H9 (cell line): ENCODE measurements at regions not wholly inside any gene's neighbourhood (a gene's known extent, or its start where the extent isn't known, plus 50 kb on each side); places are given as distances from the start of the nearest gene placed in this dataset.

Source experiments
- DNase-seq: peaks from one replicate; pipeline ENCODE4 v3.0.0-alpha.2; 2017
- H2AFZ ChIP-seq: one replicate; pipeline ENCODE4 v1.6.1; 2013; ENCODE audit warnings: mild to moderate bottlenecking, low read length, control low read depth, moderate library complexity
- H2AK5ac ChIP-seq: 2 replicates; pipeline ENCODE4 v1.6.1; 2013; ENCODE audit warnings: low read length, control low read depth, mixed read lengths; ENCODE audit not compliant: insufficient read length
- H2BK120ac ChIP-seq: one replicate; pipeline ENCODE4 v1.6.1; 2013; ENCODE audit warnings: low read depth, mild to moderate bottlenecking, low read length, control low read depth, inconsistent platforms; ENCODE audit not compliant: poor library complexity, severe bottlenecking
- H2BK12ac ChIP-seq: 2 replicates; pipeline ENCODE4 v1.6.1; 2013; ENCODE audit warnings: low read length, control low read depth, mixed read lengths, low read depth; ENCODE audit not compliant: insufficient read length
- H2BK15ac ChIP-seq: 2 replicates; pipeline ENCODE4 v1.6.1; 2013; ENCODE audit warnings: low read depth, low read length, control low read depth
- H2BK20ac ChIP-seq: one replicate; pipeline ENCODE4 v1.6.1; 2013; ENCODE audit warnings: low read depth, mild to moderate bottlenecking, low read length, control low read depth, inconsistent platforms; ENCODE audit not compliant: poor library complexity, severe bottlenecking
- H2BK5ac ChIP-seq: 2 replicates; pipeline ENCODE4 v1.6.1; 2013; ENCODE audit warnings: low read length, control low read depth, mixed read lengths; ENCODE audit not compliant: insufficient read length
- H3K14ac ChIP-seq: 2 replicates; pipeline ENCODE4 v1.6.1; 2013; ENCODE audit warnings: low read length, control low read depth; ENCODE audit not compliant: insufficient read depth
- H3K18ac ChIP-seq: 2 replicates; pipeline ENCODE4 v1.6.1; 2013; ENCODE audit warnings: low read depth, mild to moderate bottlenecking, mixed read lengths, low read length, control low read depth; ENCODE audit not compliant: insufficient read length
- H3K23ac ChIP-seq: 2 replicates; pipeline ENCODE4 v1.6.1; 2013; ENCODE audit warnings: low read length, control low read depth, mixed read lengths, low read depth; ENCODE audit not compliant: insufficient read length
- H3K23me2 ChIP-seq: 2 replicates; pipeline ENCODE4 v1.6.1; 2013; ENCODE audit warnings: low read depth, mild to moderate bottlenecking, mixed read lengths, low read length, control low read depth; ENCODE audit not compliant: insufficient read length, poor library complexity, severe bottlenecking
- H3K27ac ChIP-seq: 2 replicates; pipeline ENCODE4 v1.5.1; 2013; ENCODE audit warnings: low read length, control low read depth, mixed read lengths, low read depth; ENCODE audit not compliant: insufficient read length
- H3K27me3 ChIP-seq: 2 replicates; pipeline ENCODE4 v1.6.1; 2013; ENCODE audit warnings: low read length, control low read depth, inconsistent platforms; ENCODE audit not compliant: insufficient read depth
- H3K4ac ChIP-seq: 2 replicates; pipeline ENCODE4 v1.6.1; 2013; ENCODE audit warnings: low read depth, mild to moderate bottlenecking, control low read depth, inconsistent platforms, low read length, moderate library complexity
- H3K4me1 ChIP-seq: 2 replicates; pipeline ENCODE4 v1.6.1; 2013; ENCODE audit warnings: low read length, control low read depth, inconsistent platforms; ENCODE audit not compliant: insufficient read depth
- H3K4me2 ChIP-seq: 2 replicates; pipeline ENCODE4 v1.6.1; 2013; ENCODE audit warnings: low read length, control low read depth, mixed read lengths; ENCODE audit not compliant: insufficient read length, insufficient read depth
- H3K56ac ChIP-seq: 2 replicates; pipeline ENCODE4 v1.6.1; 2013; ENCODE audit warnings: low read depth, mild to moderate bottlenecking, mixed read lengths, low read length, control low read depth; ENCODE audit not compliant: insufficient read length
- H3K79me1 ChIP-seq: 2 replicates; pipeline ENCODE4 v1.6.1; 2013; ENCODE audit warnings: low read depth, mild to moderate bottlenecking, moderate library complexity, low read length, control low read depth, inconsistent platforms; ENCODE audit not compliant: insufficient read depth, poor library complexity, severe bottlenecking
- H3K79me2 ChIP-seq: 2 replicates; pipeline ENCODE4 v1.6.1; 2013; ENCODE audit warnings: low read length, control low read depth, inconsistent platforms; ENCODE audit not compliant: insufficient read depth
- H3K9ac ChIP-seq: 2 replicates; pipeline ENCODE4 v1.6.1; 2013; ENCODE audit warnings: low read length, control low read depth, mixed read lengths; ENCODE audit not compliant: insufficient read length; ENCODE audit errors: extremely low read depth
- H3K9me3 ChIP-seq: one replicate; pipeline ENCODE4 v1.6.1; 2013; ENCODE audit warnings: low read depth, low read length, inconsistent platforms; ENCODE audit not compliant: control insufficient read depth
- H3T11ph ChIP-seq: one replicate; pipeline ENCODE4 v1.6.1; 2013; ENCODE audit warnings: mild to moderate bottlenecking, low read length, control low read depth, inconsistent platforms
- H4K20me1 ChIP-seq: one replicate; pipeline ENCODE4 v1.6.1; 2013; ENCODE audit not compliant: control insufficient read depth, insufficient read length, insufficient read depth
- H4K5ac ChIP-seq: 2 replicates; pipeline ENCODE4 v1.6.1; 2013; ENCODE audit warnings: low read depth, mild to moderate bottlenecking, mixed read lengths, low read length, control low read depth; ENCODE audit not compliant: insufficient read length
- H4K8ac ChIP-seq: replicated peaks from 2 replicates; pipeline ENCODE4 v1.6.1; 2013; ENCODE audit warnings: low read length, control low read depth, mixed read lengths, low read depth; ENCODE audit not compliant: insufficient read length
- H4K91ac ChIP-seq: 2 replicates; pipeline ENCODE4 v1.6.1; 2013; ENCODE audit warnings: low read depth, mild to moderate bottlenecking, moderate library complexity, mixed read lengths, low read length, control low read depth; ENCODE audit not compliant: insufficient read length
- H3K27ac Mint-ChIP-seq, 3 experiments: 2 replicates in 2 of 3; 3 replicates in 1 of 3; pipeline ENCODE4 v1.8.0; 2020 to 2021; ENCODE audit warnings: mixed read lengths in 3 of 3, mild to moderate bottlenecking in 1 of 3, moderate library complexity in 1 of 3
- H3K27me3 Mint-ChIP-seq: 2 replicates; pipeline ENCODE4 v1.8.0; 2021; ENCODE audit warnings: low read depth, mild to moderate bottlenecking, moderate library complexity, mixed read lengths
- H3K36me3 Mint-ChIP-seq, 3 experiments: 2 replicates in 2 of 3; 3 replicates in 1 of 3; pipeline ENCODE4 v1.8.0; 2020 to 2021; ENCODE audit warnings: low read depth in 3 of 3, mixed read lengths in 3 of 3; ENCODE audit not compliant: insufficient read depth in 1 of 3
- H3K4me1 Mint-ChIP-seq, 2 experiments: 2 replicates each; pipeline ENCODE4 v1.8.0; 2020; ENCODE audit warnings: mixed read lengths in 2 of 2
- H3K4me3 Mint-ChIP-seq, 2 experiments: 2 replicates in 1 of 2; 3 replicates in 1 of 2; pipeline ENCODE4 v1.8.0; 2020 to 2021; ENCODE audit warnings: mild to moderate bottlenecking in 2 of 2, mixed read lengths in 2 of 2, moderate library complexity in 1 of 2
- H3K9me3 Mint-ChIP-seq, 2 experiments: 2 replicates in 1 of 2; 3 replicates in 1 of 2; pipeline ENCODE4 v1.8.0; 2020; ENCODE audit warnings: mild to moderate bottlenecking in 2 of 2, mixed read lengths in 2 of 2, moderate library complexity in 1 of 2
- CTCF ChIP-seq: fragments of 200-600 bp; sonication (generic); conservative IDR thresholded peaks from 3 replicates; pipeline ENCODE4 v1.8.0; 2021; ENCODE audit warnings: antibody characterized with exemption, mild to moderate bottlenecking
- WGBS: extraction: QIAGEN DNeasy Blood & Tissue Kit; methylation state at CpG from one replicate; pipeline ENCODE4 v1.1.7; 2013; ENCODE audit warnings: missing lambda C conversion rate, low lambda C conversion rate, mixed read lengths; ENCODE audit not compliant: insufficient read length; ENCODE audit errors: extremely low coverage; 5-methylcytosine and 5-hydroxymethylcytosine counted together

DNA sequence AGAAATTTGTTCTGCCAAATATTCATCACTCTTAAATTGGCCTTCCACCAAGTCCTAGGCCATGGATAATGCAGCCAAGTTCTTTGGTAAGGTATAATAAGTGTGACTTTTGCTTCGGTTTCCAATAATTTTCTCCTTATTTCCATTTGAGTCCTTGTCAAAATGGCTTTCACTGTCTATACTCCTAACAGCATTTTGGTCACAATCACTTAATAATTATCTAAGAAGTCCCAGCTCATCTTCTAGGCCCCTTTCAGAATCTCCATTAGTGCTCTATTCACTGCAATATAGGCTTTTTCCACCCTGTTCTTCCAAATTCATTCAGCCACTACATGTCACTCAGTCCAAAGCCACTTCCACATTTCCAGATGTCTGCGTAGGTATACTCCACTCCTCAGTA lies 51.0 kb upstream of the SPIN4 start:
- no peaks in the 10 kb centered on the region for H4K20me1 ChIP-seq
- H2BK12ac ChIP-seq = no peak overlapping the region
- Mint-ChIP-seq H3K4me1 (peaks cover 7 to 9% of the 10 kb centered on the region in 2 experiments), H3K36me3 (peaks cover 14 to 33% (median 15%) of the 10 kb centered on the region in 3 experiments), H3K4me3 (no peak overlapping the region), H3K27ac (no peak overlapping the region), H3K9me3 (peaks cover 60 to 63% of the 10 kb centered on the region in 2 experiments), H3K27me3 (no peaks in the 10 kb centered on the region)
- H2BK120ac ChIP-seq = no peak overlapping the region
- H3K9me3 ChIP-seq = peaks cover 24% of the 10 kb centered on the region
- DNase-seq = no peak
- no peak overlapping the region for H4K5ac ChIP-seq
- no peak overlapping the region for H2BK15ac ChIP-seq
- no peak overlapping the region for H2BK5ac ChIP-seq
- H3K18ac ChIP-seq = no peak overlapping the region
- H3K23me2 ChIP-seq = no peaks in the 10 kb centered on the region
- no peaks in the 10 kb centered on the region for H3K4me1 ChIP-seq
- H3K27ac ChIP-seq = no peak overlapping the region
- no peak overlapping the region for H3K4ac ChIP-seq
- H3K23ac ChIP-seq = no peak overlapping the region
- no peak overlapping the region for H3K56ac ChIP-seq
- H3K14ac ChIP-seq = no peak overlapping the region
- no peaks in the 10 kb centered on the region for H3K79me1 ChIP-seq
- no peak overlapping the region for H4K91ac ChIP-seq
- no peak for TF ChIP-seq CTCF
- no peak overlapping the region for H2AK5ac ChIP-seq
- no peak overlapping the region for H3K4me2 ChIP-seq
- no peak overlapping the region for H2AFZ ChIP-seq
- H3K79me2 ChIP-seq = no peaks in the 10 kb centered on the region
- H3T11ph ChIP-seq = no peak overlapping the region
- WGBS = no CpG with 5 or more reads among the region's 2 CpGs
- no peak overlapping the region for H3K9ac ChIP-seq
- no peak overlapping the region for H4K8ac ChIP-seq
- no peaks in the 10 kb centered on the region; the same call in 1 of the 2 replicates for H3K27me3 ChIP-seq
- H2BK20ac ChIP-seq = no peak overlapping the region
